Testis (tissue), 2 donors: ENCODE measurements at regions not wholly inside any gene's neighbourhood (a gene's known extent, or its start where the extent isn't known, plus 50 kb on each side); places are given as distances from the start of the nearest gene placed in this dataset.
"Not testable (repeated sequence)": the region's sequence is repeated elsewhere in the genome, so short reads cannot be mapped to it uniquely, and the experiment has no call there.

ENCODE experiments used
- DNase-seq: peaks from one replicate; pipeline ENCODE4 v3.0.0-alpha.2; 2019
- H3K27ac ChIP-seq, 2 donors: fragments of 200-600 bp; sonication (generic); one replicate each; pipeline ENCODE4 v1.5.1; 2019
- H3K27me3 ChIP-seq: fragments of 200-600 bp; sonication (generic); one replicate; pipeline ENCODE4 v1.5.1; 2019
- H3K36me3 ChIP-seq: fragments of 200-600 bp; sonication (generic); one replicate; pipeline ENCODE4 v1.5.1; 2017; ENCODE audit warnings: low read depth; ENCODE audit errors: missing control alignments
- H3K4me1 ChIP-seq: fragments of 200-600 bp; sonication (generic); one replicate; pipeline ENCODE4 v1.5.1; 2019
- H3K4me3 ChIP-seq, 2 donors: fragments of 200-600 bp; sonication (generic); one replicate each; pipeline ENCODE4 v1.5.1; 2017 to 2019
- H3K9me3 ChIP-seq: fragments of 200-600 bp; sonication (generic); one replicate; pipeline ENCODE4 v1.5.1; 2017
- CTCF ChIP-seq, 3 experiments: fragments of 450-650 bp in 2 of 3; fragments of 200-600 bp in 1 of 3; sonication (generic) in 1 of 3; IDR thresholded peaks; one replicate each; pipeline ENCODE4 v1.5.1; 2016 to 2019; ENCODE audit warnings: antibody characterized with exemption in 3 of 3, mild to moderate bottlenecking in 2 of 3, moderate library complexity in 1 of 3
- POLR2A ChIP-seq: fragments of 450-650 bp; IDR thresholded peaks from one replicate; pipeline ENCODE4 v1.6.1; 2017; ENCODE audit warnings: antibody characterized with exemption, mild to moderate bottlenecking, moderate library complexity
- WGBS, 2 donors: methylation state at CpG; one replicate each; pipeline ENCODE4 v1.1.5; 2018; 5-methylcytosine and 5-hydroxymethylcytosine counted together
- intact Hi-C: fragments of 100-400 bp; cut with DNase I; formaldehyde crosslinking; loops from one replicate; pipeline ENCODE4 v1.15.1; 2023; ENCODE audit warnings: low total_unique reads

- intact Hi-C loops = no loop called here
- Histone ChIP-seq H3K4me1 (no peaks in the 10 kb centered on the region), H3K27me3 (no peaks in the 10 kb centered on the region), H3K4me3 (no peak overlapping the region), H3K27ac (no peak overlapping the region), H3K36me3 (no peaks in the 10 kb centered on the region), H3K9me3 (no peaks in the 10 kb centered on the region)
- TF ChIP-seq CTCF (IDR thresholded peaks at IDR 0.05) (no peak), POLR2A (no peak)
- no peak for DNase-seq
These were observed 159.9 kb downstream of the CYB561 start for GRCh38 chr17:63286254-63286653.

GRCh38 chr17:63287006-63287405 is 159.1 kb downstream of the CYB561 start:
- DNase-seq, H3K4me3 ChIP-seq, H3K9me3 ChIP-seq, H3K27me3 ChIP-seq, H3K36me3 ChIP-seq, H3K27ac ChIP-seq, H3K4me1 ChIP-seq, intact Hi-C loops: not testable (repeated sequence)
- 93 to 98% methylated on average over 4 of the region's 4 CpGs for WGBS, 2 donors

GRCh38 chr17:63289931-63290330 is 156.2 kb downstream of the CYB561 start:
- intact Hi-C loops = no loop called here
- H3K27me3 ChIP-seq = no peaks in the 10 kb centered on the region
- H3K4me1 ChIP-seq = no peaks in the 10 kb centered on the region
- H3K27ac ChIP-seq = no peak overlapping the region
- TF ChIP-seq CTCF (IDR thresholded peaks at IDR 0.05) (no peak), POLR2A (no peak)
- no peaks in the 10 kb centered on the region for H3K36me3 ChIP-seq
- no peak for DNase-seq
- 92 to 100% methylated on average over 1 of the region's 1 CpG for WGBS, 2 donors
- no peak overlapping the region for H3K4me3 ChIP-seq
- H3K9me3 ChIP-seq = no peaks in the 10 kb centered on the region

GRCh38 chr17:63290351-63290750 is 155.8 kb downstream of the CYB561 start:
- Histone ChIP-seq H3K27me3 (no peaks in the 10 kb centered on the region), H3K4me1 (no peaks in the 10 kb centered on the region), H3K27ac (no peak overlapping the region), H3K4me3 (no peak overlapping the region), H3K9me3 (no peaks in the 10 kb centered on the region), H3K36me3 (no peaks in the 10 kb centered on the region)
- TF ChIP-seq POLR2A (no peak), CTCF (IDR thresholded peaks at IDR 0.05) (no peak)
- 94 to 95% methylated on average over 1 of the region's 1 CpG for WGBS, 2 donors
- intact Hi-C loops = no loop called here
- DNase-seq = no peak

- no peaks in the 10 kb centered on the region for H3K4me1 ChIP-seq
- no peak overlapping the region for H3K27ac ChIP-seq
- H3K9me3 ChIP-seq = no peaks in the 10 kb centered on the region
- DNase-seq = no peak
- no peaks in the 10 kb centered on the region for H3K36me3 ChIP-seq
- H3K4me3 ChIP-seq = no peak overlapping the region
- no peaks in the 10 kb centered on the region for H3K27me3 ChIP-seq
- no peak for TF ChIP-seq POLR2A
- no peak for TF ChIP-seq CTCF (IDR thresholded peaks at IDR 0.05)
- intact Hi-C loops = no loop called here
- WGBS, 2 donors = 81 to 87% methylated on average over 2 of the region's 2 CpGs
These were observed 155.3 kb downstream of the CYB561 start for GRCh38 chr17:63290784-63291183.
